ENCODE measurements at regions not wholly inside any gene's neighbourhood (a gene's known extent, or its start where the extent isn't known, plus 50 kb on each side); places are given as distances from the start of the nearest gene placed in this dataset.

DNA sequence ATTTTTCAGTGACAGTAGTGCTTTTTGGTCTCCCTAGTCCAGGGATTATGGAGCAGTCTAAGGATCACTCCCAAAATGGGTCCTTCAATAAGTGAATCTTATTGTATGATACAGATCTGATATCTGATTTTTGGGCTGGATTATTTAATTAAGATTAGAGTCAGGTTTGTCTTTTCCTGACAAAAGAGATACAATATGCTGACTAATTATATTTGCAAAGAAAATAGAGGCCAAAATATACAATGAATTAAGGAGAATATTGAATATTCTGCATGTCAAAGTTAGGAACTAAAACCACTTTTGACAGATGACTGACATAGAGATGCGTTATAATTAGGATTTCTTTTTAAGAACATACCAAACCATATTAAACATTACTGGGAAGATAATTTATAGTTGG, 175.2 kb downstream of the FOXG1 start:
- Histone ChIP-seq H3K36me3 (no peaks in the 10 kb centered on the region), H3K27me3 (no peaks in the 10 kb centered on the region), H3K27ac (replicated peaks in 1 of 4) (no peak overlapping the region), H3K4me1 (no peaks in the 10 kb centered on the region), H3K9me3 (no peaks in the 10 kb centered on the region), H3K4me3 (no peak overlapping the region)
- DNase-seq (ENCODE audit: extremely low spot score) = no peak
- intact Hi-C loops (cut with DNase I) = no loop called here
- 88% methylated on average over 1 of the region's 1 CpG for WGBS
- TF ChIP-seq, protein P1, sequence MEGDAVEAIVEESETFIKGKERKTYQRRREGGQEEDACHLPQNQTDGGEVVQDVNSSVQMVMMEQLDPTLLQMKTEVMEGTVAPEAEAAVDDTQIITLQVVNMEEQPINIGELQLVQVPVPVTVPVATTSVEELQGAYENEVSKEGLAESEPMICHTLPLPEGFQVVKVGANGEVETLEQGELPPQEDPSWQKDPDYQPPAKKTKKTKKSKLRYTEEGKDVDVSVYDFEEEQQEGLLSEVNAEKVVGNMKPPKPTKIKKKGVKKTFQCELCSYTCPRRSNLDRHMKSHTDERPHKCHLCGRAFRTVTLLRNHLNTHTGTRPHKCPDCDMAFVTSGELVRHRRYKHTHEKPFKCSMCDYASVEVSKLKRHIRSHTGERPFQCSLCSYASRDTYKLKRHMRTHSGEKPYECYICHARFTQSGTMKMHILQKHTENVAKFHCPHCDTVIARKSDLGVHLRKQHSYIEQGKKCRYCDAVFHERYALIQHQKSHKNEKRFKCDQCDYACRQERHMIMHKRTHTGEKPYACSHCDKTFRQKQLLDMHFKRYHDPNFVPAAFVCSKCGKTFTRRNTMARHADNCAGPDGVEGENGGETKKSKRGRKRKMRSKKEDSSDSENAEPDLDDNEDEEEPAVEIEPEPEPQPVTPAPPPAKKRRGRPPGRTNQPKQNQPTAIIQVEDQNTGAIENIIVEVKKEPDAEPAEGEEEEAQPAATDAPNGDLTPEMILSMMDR (IDR thresholded peaks at IDR 0.05) = no peak
- no peak for TF ChIP-seq EP300 (IDR thresholded peaks at IDR 0.05)
- TF ChIP-seq POLR2AphosphoS5 (IDR thresholded peaks at IDR 0.05) = no peak
- TF ChIP-seq POLR2A (IDR thresholded peaks at IDR 0.05; ENCODE audit: low read depth) = no peak

DNA sequence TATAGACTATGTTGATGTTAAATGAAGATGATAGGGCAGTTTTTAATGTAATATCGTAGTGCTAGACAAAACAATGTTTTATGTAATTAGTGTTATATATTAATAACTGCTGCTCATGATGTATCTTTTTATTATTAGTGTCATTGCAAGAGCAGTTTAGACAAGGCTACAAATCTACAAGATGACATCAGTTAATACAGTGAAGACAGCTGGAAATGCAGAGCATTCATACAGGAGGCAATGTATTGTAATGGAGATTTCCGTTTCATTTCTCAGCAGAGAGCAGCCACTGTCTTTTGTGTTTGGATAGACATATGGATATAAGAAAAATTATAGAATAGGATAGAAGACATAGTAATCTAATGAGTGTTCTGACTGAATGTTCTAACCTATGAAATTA, 178.0 kb downstream of the FOXG1 start:
- H3K9me3 ChIP-seq = no peaks in the 10 kb centered on the region
- no peak overlapping the region for H3K27ac ChIP-seq (replicated peaks in 1 of 4)
- no peaks in the 10 kb centered on the region for H3K36me3 ChIP-seq
- no peak overlapping the region for H3K4me3 ChIP-seq
- H3K27me3 ChIP-seq = no peaks in the 10 kb centered on the region
- no peak for DNase-seq (ENCODE audit: extremely low spot score)
- intact Hi-C loops (cut with DNase I) = no loop called here
- TF ChIP-seq EP300 (IDR thresholded peaks at IDR 0.05) = no peak
- TF ChIP-seq, protein P1 (IDR thresholded peaks at IDR 0.05) = no peak
- TF ChIP-seq POLR2A (IDR thresholded peaks at IDR 0.05; ENCODE audit: low read depth) = no peak
- no peak for TF ChIP-seq POLR2AphosphoS5 (IDR thresholded peaks at IDR 0.05)
- H3K4me1 ChIP-seq = no peaks in the 10 kb centered on the region
- 61% methylated on average over 2 of the region's 2 CpGs for WGBS

DNA sequence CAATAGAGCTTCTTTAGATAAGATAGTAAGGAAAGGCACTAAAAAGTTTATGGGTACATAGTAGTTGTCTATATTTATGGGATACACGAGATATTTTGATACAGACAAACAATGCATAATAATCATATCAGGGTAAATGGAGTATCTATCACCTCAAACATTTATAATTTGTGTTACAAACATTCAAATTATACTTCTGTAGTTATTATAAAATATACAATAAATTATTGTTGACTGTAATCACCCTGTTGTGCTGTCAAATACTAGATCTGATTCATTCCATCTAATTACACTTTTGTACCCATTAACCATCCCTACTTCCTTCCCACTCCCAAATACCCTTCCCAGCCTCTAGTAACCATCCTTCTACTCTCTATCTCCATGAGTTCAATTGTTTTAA, 179.7 kb downstream of the FOXG1 start:
- H3K36me3 ChIP-seq = no peaks in the 10 kb centered on the region
- TF ChIP-seq POLR2AphosphoS5 (IDR thresholded peaks at IDR 0.05) (no peak), POLR2A (IDR thresholded peaks at IDR 0.05; ENCODE audit: low read depth) (no peak), EP300 (IDR thresholded peaks at IDR 0.05) (no peak)
- TF ChIP-seq, protein P1 (IDR thresholded peaks at IDR 0.05) = no peak
- DNase-seq (ENCODE audit: extremely low spot score) = no peak
- no peaks in the 10 kb centered on the region for H3K4me1 ChIP-seq
- WGBS = 78% methylated on average over 1 of the region's 1 CpG
- intact Hi-C loops (cut with DNase I) = no loop called here
- H3K4me3 ChIP-seq = no peak overlapping the region
- no peaks in the 10 kb centered on the region for H3K9me3 ChIP-seq
- H3K27me3 ChIP-seq = no peaks in the 10 kb centered on the region
- H3K27ac ChIP-seq (replicated peaks in 1 of 4) = no peak overlapping the region

DNA sequence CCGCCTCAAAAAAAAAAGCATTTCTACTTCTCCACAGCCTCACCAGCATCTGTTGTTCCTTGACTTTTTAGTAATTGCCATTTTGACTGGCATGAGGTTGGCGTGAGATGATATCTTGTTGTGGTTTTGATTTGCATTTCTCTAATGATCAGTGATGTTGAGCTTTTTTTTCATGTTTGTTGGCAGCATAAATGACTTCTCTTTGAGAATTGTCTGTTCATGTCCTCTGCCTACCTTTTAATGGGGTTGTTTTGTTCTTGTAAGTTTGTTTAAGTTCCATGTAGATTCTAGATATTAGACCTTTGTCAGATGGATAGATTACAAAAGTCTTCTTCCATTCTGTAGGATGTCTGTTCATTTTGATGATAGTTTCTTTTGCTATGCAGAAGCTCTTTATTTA, 182.9 kb downstream of the FOXG1 start:
- no peak for DNase-seq (ENCODE audit: extremely low spot score)
- no peak for TF ChIP-seq POLR2AphosphoS5 (IDR thresholded peaks at IDR 0.05)
- TF ChIP-seq POLR2A (IDR thresholded peaks at IDR 0.05; ENCODE audit: low read depth) = no peak
- no peak for TF ChIP-seq EP300 (IDR thresholded peaks at IDR 0.05)
- TF ChIP-seq, protein P1 (IDR thresholded peaks at IDR 0.05) = no peak
- H3K27me3 ChIP-seq = no peaks in the 10 kb centered on the region
- intact Hi-C loops (cut with DNase I) = no loop called here
- 88% methylated on average over 2 of the region's 2 CpGs for WGBS
- no peaks in the 10 kb centered on the region for H3K9me3 ChIP-seq
- no peak overlapping the region for H3K4me3 ChIP-seq
- no peaks in the 10 kb centered on the region for H3K4me1 ChIP-seq
- H3K36me3 ChIP-seq = no peaks in the 10 kb centered on the region
- H3K27ac ChIP-seq (replicated peaks in 1 of 4) = no peak overlapping the region

DNA sequence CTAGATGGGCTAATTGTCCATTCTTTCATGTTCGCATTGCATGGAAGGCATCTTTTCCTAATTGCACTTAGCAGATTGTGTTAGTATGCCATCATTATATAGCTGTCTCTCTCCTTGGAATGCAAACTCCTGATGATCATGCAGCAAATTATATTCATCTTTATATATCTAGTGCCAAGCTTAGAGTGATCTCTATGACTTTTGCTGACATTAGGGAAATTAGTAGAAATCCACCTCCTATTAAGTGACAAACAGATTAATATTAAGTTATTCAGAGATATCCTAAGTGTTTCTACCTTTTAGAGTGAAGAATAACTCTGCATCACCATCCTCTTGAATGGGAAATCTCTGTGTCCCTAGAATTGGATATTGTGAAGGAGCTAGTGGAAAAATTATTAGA, 185.6 kb downstream of the FOXG1 start:
- no peaks in the 10 kb centered on the region for H3K27me3 ChIP-seq
- intact Hi-C loops (cut with DNase I) = no loop called here
- no peaks in the 10 kb centered on the region for H3K36me3 ChIP-seq
- 93% methylated on average over 1 of the region's 1 CpG for WGBS
- H3K4me1 ChIP-seq = no peaks in the 10 kb centered on the region
- TF ChIP-seq POLR2A (IDR thresholded peaks at IDR 0.05; ENCODE audit: low read depth) (no peak), EP300 (IDR thresholded peaks at IDR 0.05) (no peak), POLR2AphosphoS5 (IDR thresholded peaks at IDR 0.05) (no peak)
- TF ChIP-seq, protein P1 (IDR thresholded peaks at IDR 0.05) = no peak
- no peaks in the 10 kb centered on the region for H3K9me3 ChIP-seq
- no peak for DNase-seq (ENCODE audit: extremely low spot score)
- no peak overlapping the region for H3K27ac ChIP-seq (replicated peaks in 1 of 4)
- H3K4me3 ChIP-seq = no peak overlapping the region
